GM12878 (cell line): ENCODE measurements at regions not wholly inside any gene's neighbourhood (a gene's known extent, or its start where the extent isn't known, plus 50 kb on each side); places are given as distances from the start of the nearest gene placed in this dataset.

ENCODE experiments used
- ATAC-seq: fragments of 200-7000 bp; cut with Tn5 transposase; 3 replicates; pipeline ENCODE4 v1.9.1; 2020; ENCODE audit warnings: mild to moderate bottlenecking, moderate library complexity
- BruUV-seq: library from RNA; stranded (reverse); fragments of 400-500 nt; replicated peaks from 2 replicates; lab custom pipeline; 2021; lab: Mats Ljungman, UMichigan
- CTCF ChIA-PET: fragments of 300-600 bp; sonication (Branson Sonifier 250); formaldehyde crosslinking; extraction: SDS; loops from one replicate; lab custom pipeline; 2021; ENCODE audit warnings: inconsistent platforms; lab: Yijun Ruan, JAX
- POLR2A ChIA-PET: fragments of 350-600 bp; formaldehyde crosslinking; extraction: SDS; loops from one replicate; lab custom pipeline; 2021; ENCODE audit warnings: inconsistent platforms; lab: Charles Lee
- RAD21 ChIA-PET: fragments of 300-600 bp; sonication (Branson Sonifier 250); formaldehyde crosslinking; loops from one replicate; lab custom pipeline; 2023; ENCODE audit warnings: antibody characterized with exemption; ENCODE audit not compliant: unreplicated experiment; lab: Charles Lee
- SMC1A ChIA-PET: fragments of 300-600 bp; sonication (Branson Sonifier 250); formaldehyde crosslinking; loops from one replicate; lab custom pipeline; 2023; ENCODE audit not compliant: unreplicated experiment, uncharacterized antibody; lab: Charles Lee
- DNase-seq: peaks from one replicate; pipeline ENCODE4 v3.0.0-alpha.2; 2011; ENCODE audit warnings: low read depth, low spot score
- FAIRE-seq: peaks from 3 replicates; lab custom pipeline; 2011; peaks lifted over from hg19 to GRCh38; lab: Jason Lieb, UNC
- H2AFZ ChIP-seq: 2 replicates; pipeline ENCODE4 v1.6.0; 2011; ENCODE audit warnings: low read depth, low read length, control low read depth; ENCODE audit not compliant: control insufficient read depth
- H3K27ac ChIP-seq: 2 replicates; pipeline ENCODE4 v1.5.1; 2011; ENCODE audit warnings: control low read depth; ENCODE audit not compliant: control insufficient read depth, insufficient read depth
- H3K27me3 ChIP-seq, 2 experiments: replicated peaks in 1 of 2; 2 replicates each; pipeline versions ENCODE4 v1.6.0 to v1.6.1; 2011; ENCODE audit warnings: low read length in 1 of 2; ENCODE audit not compliant: control insufficient read depth in 2 of 2, insufficient read depth in 2 of 2
- H3K36me3 ChIP-seq, 2 experiments: 2 replicates each; pipeline ENCODE4 v1.5.1; 2011; ENCODE audit warnings: low read length in 1 of 2; ENCODE audit not compliant: control insufficient read depth in 2 of 2, insufficient read depth in 2 of 2
- H3K4me1 ChIP-seq: 2 replicates; pipeline ENCODE4 v1.6.1; 2011; ENCODE audit warnings: mild to moderate bottlenecking, low read length, moderate library complexity, mixed read lengths; ENCODE audit not compliant: control insufficient read depth, insufficient read depth
- H3K4me2 ChIP-seq: 2 replicates; pipeline ENCODE4 v1.6.0; 2011; ENCODE audit warnings: control low read depth; ENCODE audit not compliant: control insufficient read depth, insufficient read depth
- H3K4me3 ChIP-seq: fragments of 200-600 bp; sonication (generic); 2 replicates; pipeline ENCODE4 v1.5.1; 2016
- H3K79me2 ChIP-seq: 2 replicates; pipeline ENCODE4 v1.6.0; 2011; ENCODE audit warnings: low read length; ENCODE audit not compliant: control insufficient read depth, insufficient read depth
- H3K9ac ChIP-seq: 2 replicates; pipeline ENCODE4 v1.8.0; 2011; ENCODE audit warnings: low read length, control low read depth, mixed read lengths; ENCODE audit not compliant: control insufficient read depth, insufficient read depth
- H3K9me3 ChIP-seq: replicated peaks from 3 replicates; pipeline ENCODE4 v1.5.1; 2011; ENCODE audit warnings: mild to moderate bottlenecking, low read length; ENCODE audit not compliant: control insufficient read depth, insufficient read depth
- H4K20me1 ChIP-seq: 2 replicates; pipeline ENCODE4 v1.6.0; 2011; ENCODE audit not compliant: control insufficient read depth, insufficient read depth
- CBFB ChIP-seq: IDR thresholded peaks from 2 replicates; pipeline ENCODE4 v1.6.1; 2016; ENCODE audit warnings: antibody characterized with exemption, low read depth
- ETV6 ChIP-seq, 2 experiments: fragments of 450-650 bp in 1 of 2; IDR thresholded peaks in 1 of 2; conservative IDR thresholded peaks in 1 of 2; 2 replicates each; pipeline ENCODE4 v1.6.1; 2014; ENCODE audit warnings: antibody characterized with exemption in 1 of 2, borderline replicate concordance in 1 of 2, low read depth in 1 of 2, mild to moderate bottlenecking in 1 of 2, moderate library complexity in 1 of 2
- FOXM1 ChIP-seq: IDR thresholded peaks from 2 replicates; pipeline ENCODE4 v1.6.1; 2012; ENCODE audit warnings: low read depth, mild to moderate bottlenecking, inconsistent platforms, low read length, moderate library complexity
- IRF4 ChIP-seq: IDR thresholded peaks from 2 replicates; pipeline ENCODE4 v1.6.1; 2011; ENCODE audit warnings: low read depth, low read length
- LARP7 ChIP-seq: fragments of 450-650 bp; IDR thresholded peaks from 2 replicates; pipeline ENCODE4 v1.6.1; 2017; ENCODE audit warnings: mild to moderate bottlenecking
- MEF2A ChIP-seq: IDR thresholded peaks from 2 replicates; pipeline ENCODE4 v1.6.1; 2011; ENCODE audit warnings: low read depth, mild to moderate bottlenecking, low read length, moderate library complexity; ENCODE audit not compliant: insufficient read depth
- MXI1 ChIP-seq: fragments of 150-350 bp; IDR thresholded peaks from 2 replicates; pipeline ENCODE4 v1.6.1; 2011; ENCODE audit warnings: low read depth, mild to moderate bottlenecking, inconsistent platforms, low read length, improper control_type of control experiment
- NR2C2 ChIP-seq: IDR thresholded peaks from 2 replicates; pipeline ENCODE4 v1.6.1; 2011; ENCODE audit warnings: borderline replicate concordance, low read depth; ENCODE audit not compliant: control insufficient read depth, insufficient read length
- RAD21 ChIP-seq: IDR thresholded peaks from 2 replicates; pipeline ENCODE4 v1.6.1; 2011; ENCODE audit warnings: mild to moderate bottlenecking, low read depth, low read length, moderate library complexity; ENCODE audit not compliant: insufficient read depth
- RBBP5 ChIP-seq: fragments of 200-600 bp; sonication (generic); conservative IDR thresholded peaks from 2 replicates; pipeline ENCODE4 v1.6.1; 2016
- RFX5 ChIP-seq: IDR thresholded peaks from 2 replicates; pipeline ENCODE4 v1.6.1; 2011; ENCODE audit warnings: low read depth, low read length, improper control_type of control experiment
- TAF1 ChIP-seq: IDR thresholded peaks from 2 replicates; pipeline ENCODE4 v1.6.1; 2011; ENCODE audit warnings: mild to moderate bottlenecking, low read depth, low read length, borderline replicate concordance
- TCF12 ChIP-seq: IDR thresholded peaks from 2 replicates; pipeline ENCODE4 v1.6.1; 2011; ENCODE audit warnings: low read depth, mild to moderate bottlenecking, low read length
- ZNF207 ChIP-seq: fragments of 450-650 bp; IDR thresholded peaks from 2 replicates; pipeline ENCODE4 v1.6.1; 2014; ENCODE audit warnings: antibody characterized with exemption, mild to moderate bottlenecking, borderline replicate concordance
- ZNF24 ChIP-seq: fragments of 450-650 bp; IDR thresholded peaks from 2 replicates; pipeline ENCODE4 v1.6.1; 2017; ENCODE audit warnings: antibody characterized with exemption, mild to moderate bottlenecking
- WGBS: methylation state at CpG from one replicate; pipeline ENCODE4 v1.1.6; 2016; ENCODE audit warnings: low lambda C conversion rate; ENCODE audit not compliant: insufficient replicate concordance, insufficient coverage; ENCODE audit errors: missing lambda C conversion rate; 5-methylcytosine and 5-hydroxymethylcytosine counted together
- in situ Hi-C: fragments of 300-500 bp; cut with MboI; formaldehyde crosslinking; loops from 9 replicates; pipeline ENCODE4 v1.14.3; 2018; ENCODE audit warnings: mixed read lengths
- intact Hi-C: fragments of 100-400 bp; cut with micrococcal nuclease; formaldehyde crosslinking; loops from one replicate; pipeline ENCODE4 v1.14.2; 2022; ENCODE audit not compliant: unreplicated experiment
- TF ChIP-seq, protein P1 (sequence below): fragments of 450-650 bp; formaldehyde crosslinking; IDR thresholded peaks from 2 replicates; pipeline ENCODE4 v1.5.0; 2022; ENCODE audit warnings: mild to moderate bottlenecking, missing genetic modification characterization
- TF ChIP-seq, protein P2 (sequence below): fragments of 450-650 bp; IDR thresholded peaks from 2 replicates; pipeline ENCODE4 v1.6.1; 2017; ENCODE audit warnings: antibody characterized with exemption, mild to moderate bottlenecking, moderate library complexity

DNA sequence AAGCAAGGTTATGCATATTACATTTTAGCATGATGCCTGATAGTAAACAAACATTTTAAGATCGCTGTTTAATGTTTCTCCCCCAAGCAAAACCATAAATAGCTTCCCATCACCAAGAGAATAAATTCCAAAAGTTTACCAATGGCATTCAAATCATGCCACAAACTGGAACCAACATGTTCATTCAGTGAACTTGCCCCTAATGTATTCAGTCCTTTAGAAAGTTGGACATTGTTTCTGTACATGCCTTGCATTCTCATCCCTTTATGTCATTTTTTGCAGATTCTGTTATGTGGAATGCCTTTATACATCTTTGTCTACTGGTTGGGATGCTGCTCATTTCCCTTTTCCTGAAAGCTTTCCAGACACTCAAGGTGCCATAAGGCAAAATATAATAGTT is 105.5 kb downstream of the PYDC2 start:
- intact Hi-C loops = no loop called here
- Histone ChIP-seq H3K4me2 (no peak overlapping the region), H3K79me2 (no peaks in the 10 kb centered on the region), H3K4me1 (no peaks in the 10 kb centered on the region), H2AFZ (no peak overlapping the region), H3K36me3 (no peaks in the 10 kb centered on the region), H3K9me3 (no peaks in the 10 kb centered on the region), H3K9ac (no peak overlapping the region), H3K27ac (no peak overlapping the region), H3K27me3 (no peaks in the 10 kb centered on the region), H3K4me3 (no peak overlapping the region), H4K20me1 (no peaks in the 10 kb centered on the region)
- ChIA-PET CTCF (interaction anchor here (0.9 kb wide), 1 partner anchor 878 kb away, joined by 3 read pairs; no protein-coding TSS in a partner anchor), RAD21 (no interaction called here), POLR2A (no interaction called here), SMC1A (interaction anchor here (0.8 kb wide), 1 partner anchor 53 kb away, joined by 3 read pairs; no protein-coding TSS in a partner anchor)
- FAIRE-seq = no peak
- WGBS = 0% methylated on average over 1 of the region's 1 CpG
- in situ Hi-C loops = no loop called here
- TF ChIP-seq NR2C2 (no peak), RFX5 (no peak), ETV6 (conservative IDR thresholded peaks at IDR 0.05 in 1 of 2, IDR thresholded peaks at IDR 0.05 in 1 of 2; ENCODE audit: borderline replicate concordance in 1 of 2, low read depth in 1 of 2) (no peak), TCF12 (no peak), FOXM1 (no peak), TAF1 (no peak), ZNF24 (no peak), CBFB (no peak), MXI1 (no peak), MEF2A (no peak), LARP7 (no peak), ZNF207 (no peak), IRF4 (no peak), RAD21 (no peak), RBBP5 (no peak)
- TF ChIP-seq, protein P1, sequence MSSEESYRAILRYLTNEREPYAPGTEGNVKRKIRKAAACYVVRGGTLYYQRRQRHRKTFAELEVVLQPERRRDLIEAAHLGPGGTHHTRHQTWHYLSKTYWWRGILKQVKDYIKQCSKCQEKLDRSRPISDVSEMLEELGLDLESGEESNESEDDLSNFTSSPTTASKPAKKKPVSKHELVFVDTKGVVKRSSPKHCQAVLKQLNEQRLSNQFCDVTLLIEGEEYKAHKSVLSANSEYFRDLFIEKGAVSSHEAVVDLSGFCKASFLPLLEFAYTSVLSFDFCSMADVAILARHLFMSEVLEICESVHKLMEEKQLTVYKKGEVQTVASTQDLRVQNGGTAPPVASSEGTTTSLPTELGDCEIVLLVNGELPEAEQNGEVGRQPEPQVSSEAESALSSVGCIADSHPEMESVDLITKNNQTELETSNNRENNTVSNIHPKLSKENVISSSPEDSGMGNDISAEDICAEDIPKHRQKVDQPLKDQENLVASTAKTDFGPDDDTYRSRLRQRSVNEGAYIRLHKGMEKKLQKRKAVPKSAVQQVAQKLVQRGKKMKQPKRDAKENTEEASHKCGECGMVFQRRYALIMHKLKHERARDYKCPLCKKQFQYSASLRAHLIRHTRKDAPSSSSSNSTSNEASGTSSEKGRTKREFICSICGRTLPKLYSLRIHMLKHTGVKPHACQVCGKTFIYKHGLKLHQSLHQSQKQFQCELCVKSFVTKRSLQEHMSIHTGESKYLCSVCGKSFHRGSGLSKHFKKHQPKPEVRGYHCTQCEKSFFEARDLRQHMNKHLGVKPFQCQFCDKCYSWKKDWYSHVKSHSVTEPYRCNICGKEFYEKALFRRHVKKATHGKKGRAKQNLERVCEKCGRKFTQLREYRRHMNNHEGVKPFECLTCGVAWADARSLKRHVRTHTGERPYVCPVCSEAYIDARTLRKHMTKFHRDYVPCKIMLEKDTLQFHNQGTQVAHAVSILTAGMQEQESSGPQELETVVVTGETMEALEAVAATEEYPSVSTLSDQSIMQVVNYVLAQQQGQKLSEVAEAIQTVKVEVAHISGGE (CRISPR knock-in tag) = no peak
- TF ChIP-seq, protein P2, sequence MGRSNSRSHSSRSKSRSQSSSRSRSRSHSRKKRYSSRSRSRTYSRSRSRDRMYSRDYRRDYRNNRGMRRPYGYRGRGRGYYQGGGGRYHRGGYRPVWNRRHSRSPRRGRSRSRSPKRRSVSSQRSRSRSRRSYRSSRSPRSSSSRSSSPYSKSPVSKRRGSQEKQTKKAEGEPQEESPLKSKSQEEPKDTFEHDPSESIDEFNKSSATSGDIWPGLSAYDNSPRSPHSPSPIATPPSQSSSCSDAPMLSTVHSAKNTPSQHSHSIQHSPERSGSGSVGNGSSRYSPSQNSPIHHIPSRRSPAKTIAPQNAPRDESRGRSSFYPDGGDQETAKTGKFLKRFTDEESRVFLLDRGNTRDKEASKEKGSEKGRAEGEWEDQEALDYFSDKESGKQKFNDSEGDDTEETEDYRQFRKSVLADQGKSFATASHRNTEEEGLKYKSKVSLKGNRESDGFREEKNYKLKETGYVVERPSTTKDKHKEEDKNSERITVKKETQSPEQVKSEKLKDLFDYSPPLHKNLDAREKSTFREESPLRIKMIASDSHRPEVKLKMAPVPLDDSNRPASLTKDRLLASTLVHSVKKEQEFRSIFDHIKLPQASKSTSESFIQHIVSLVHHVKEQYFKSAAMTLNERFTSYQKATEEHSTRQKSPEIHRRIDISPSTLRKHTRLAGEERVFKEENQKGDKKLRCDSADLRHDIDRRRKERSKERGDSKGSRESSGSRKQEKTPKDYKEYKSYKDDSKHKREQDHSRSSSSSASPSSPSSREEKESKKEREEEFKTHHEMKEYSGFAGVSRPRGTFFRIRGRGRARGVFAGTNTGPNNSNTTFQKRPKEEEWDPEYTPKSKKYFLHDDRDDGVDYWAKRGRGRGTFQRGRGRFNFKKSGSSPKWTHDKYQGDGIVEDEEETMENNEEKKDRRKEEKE = no peak
- DNase-seq = no peak
- no peak for ATAC-seq
- BruUV-seq = no TSS peak
